ENCODE measurements at regions not wholly inside any gene's neighbourhood (a gene's known extent, or its start where the extent isn't known, plus 50 kb on each side); places are given as distances from the start of the nearest gene placed in this dataset.
"Not testable (repeated sequence)": the region's sequence is repeated elsewhere in the genome, so short reads cannot be mapped to it uniquely, and the experiment has no call there.

- DNase-seq: no peak
Measured at GRCh38 chrX:138856881-138857604, 145.5 kb upstream of the FGF13 start.

GRCh38 chrX:138853936-138854335, 142.4 kb upstream of the FGF13 start:
- DNase-seq: no peak

- DNase-seq: no peak
Measured at GRCh38 chrX:138849521-138849920, 138.0 kb upstream of the FGF13 start.

DNA sequence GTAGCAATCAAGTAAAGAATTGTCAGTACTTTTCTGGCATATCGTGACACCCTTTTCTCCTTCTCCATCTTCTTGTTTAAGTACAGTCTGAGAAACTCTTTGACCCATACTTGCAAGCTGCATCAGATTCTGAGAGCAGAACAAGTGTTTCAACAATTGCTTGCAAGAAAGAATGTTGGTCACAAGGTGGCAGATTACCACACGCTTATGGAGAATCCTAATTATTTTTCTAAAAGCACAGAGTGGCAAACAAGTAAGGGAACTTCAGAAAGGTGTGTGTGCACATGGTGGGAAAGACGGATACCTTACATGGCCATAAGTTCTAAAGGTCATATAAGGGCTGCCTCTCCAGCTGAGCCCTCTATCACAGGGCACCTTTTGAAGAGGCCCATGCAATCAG, 136.4 kb upstream of the FGF13 start:
- DNase-seq: no peak

- no peak for DNase-seq
Measured at GRCh38 chrX:138845786-138846185, 134.3 kb upstream of the FGF13 start.

GRCh38 chrX:138807400-138807799, 95.9 kb upstream of the FGF13 start:
- not testable (repeated sequence) for DNase-seq

DNA sequence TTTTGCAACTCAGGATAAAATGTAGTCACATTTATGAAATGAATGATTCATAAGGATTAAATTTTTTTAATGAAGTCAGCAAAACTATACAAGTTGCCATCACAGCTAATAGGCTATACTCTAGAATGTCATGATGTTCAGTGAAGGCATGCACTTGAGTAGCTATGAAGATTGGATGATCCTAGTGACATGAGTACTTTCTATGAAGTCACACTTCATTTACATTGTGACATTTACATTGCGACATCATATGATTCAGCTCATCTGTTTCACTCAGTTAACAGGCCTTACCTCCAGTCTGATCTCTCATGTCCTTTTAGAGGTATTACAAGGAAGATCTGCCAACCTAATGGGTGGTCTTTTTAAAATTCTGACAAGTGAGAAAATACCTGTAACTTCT, 82.7 kb upstream of the FGF13 start:
- no peak for DNase-seq

- no peak for DNase-seq
Measured at GRCh38 chrX:138791551-138791950, 80.0 kb upstream of the FGF13 start.

DNA sequence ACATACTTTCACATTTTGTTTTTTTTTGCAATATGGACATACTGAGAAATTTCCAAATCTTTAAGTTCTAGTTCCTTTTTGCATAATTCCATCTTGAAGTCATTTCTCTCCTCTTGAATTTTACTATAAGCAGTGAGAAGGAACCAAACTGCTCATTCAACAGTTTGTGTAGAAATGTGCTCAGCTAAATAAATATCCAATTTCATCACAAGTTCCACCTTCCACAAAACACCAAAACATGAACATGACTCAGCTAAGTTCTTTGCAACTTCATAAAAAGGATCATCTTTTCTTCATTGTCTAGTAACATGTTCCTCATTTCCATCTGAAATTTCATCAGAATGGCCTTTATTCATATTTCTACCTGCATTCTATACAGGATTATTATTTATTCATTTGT, 77.3 kb upstream of the FGF13 start:
- no peak for DNase-seq

- not testable (repeated sequence) for DNase-seq
Measured at GRCh38 chrX:138778576-138778909, 67.0 kb upstream of the FGF13 start.

- DNase-seq: not testable (repeated sequence)
Measured at GRCh38 chrX:138777908-138778575, 66.5 kb upstream of the FGF13 start.

- DNase-seq: no peak
Measured at GRCh38 chrX:138777230-138777629, 65.7 kb upstream of the FGF13 start.

DNA sequence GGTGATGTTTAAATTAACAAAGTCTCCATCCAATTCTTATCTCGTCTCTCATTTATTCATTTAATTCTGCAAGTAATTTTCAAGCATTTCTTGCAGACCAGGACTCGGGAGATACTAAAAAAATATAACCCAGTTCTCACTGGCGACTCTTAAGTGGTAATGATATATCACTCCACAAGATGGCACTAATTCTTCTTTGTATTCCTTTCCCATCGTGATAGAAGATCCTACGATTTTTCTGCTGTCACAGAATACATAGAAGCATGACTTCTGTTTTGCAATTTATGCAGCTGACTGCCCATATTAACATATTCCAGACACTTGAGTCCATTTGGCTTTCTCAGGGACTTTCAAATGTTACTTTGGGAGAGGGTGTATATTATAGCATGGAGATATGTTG, 64.0 kb upstream of the FGF13 start:
- no peak for DNase-seq

DNA sequence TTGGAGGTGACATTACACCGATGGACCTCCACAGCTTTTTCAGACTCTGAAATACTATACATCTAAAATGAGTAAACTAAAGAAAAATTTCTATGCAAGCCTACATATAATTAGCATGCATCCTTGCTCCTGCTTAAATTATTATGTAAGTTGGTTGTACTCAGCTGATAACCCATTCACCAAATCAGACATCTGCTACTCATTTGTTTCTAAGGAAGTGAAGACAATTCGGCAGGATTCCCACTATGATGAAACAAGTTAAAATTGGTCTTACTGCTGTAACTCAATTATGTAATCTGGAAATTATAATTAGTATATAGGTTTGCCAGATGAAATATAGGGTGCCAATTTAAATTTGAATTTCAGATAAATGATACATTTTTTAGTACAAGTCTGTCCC, 59.5 kb upstream of the FGF13 start:
- DNase-seq: no peak

DNA sequence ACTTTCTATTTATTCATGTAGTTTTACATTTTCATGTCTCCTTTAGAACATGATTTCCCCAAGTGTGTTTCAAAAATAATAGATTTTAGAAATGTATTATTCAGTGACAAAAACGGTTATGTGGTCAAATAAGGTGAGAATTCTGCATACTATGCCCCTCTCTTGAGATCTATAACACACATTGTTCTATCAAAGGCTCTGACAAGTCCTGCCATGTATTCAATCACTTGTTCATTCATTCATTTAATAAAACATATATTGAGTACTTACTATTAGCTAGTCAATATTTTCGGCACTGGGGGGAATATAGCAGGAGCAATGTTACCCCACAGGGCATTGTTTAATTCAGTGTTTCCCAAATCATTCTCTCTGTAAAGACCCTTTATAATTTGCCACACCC, 58.4 kb upstream of the FGF13 start:
- DNase-seq: no peak

GRCh38 chrX:138765051-138765450, 53.5 kb upstream of the FGF13 start:
- no peak for DNase-seq

- DNase-seq: no peak
Measured at GRCh38 chrX:138763761-138764160, 52.2 kb upstream of the FGF13 start.

- no peak for DNase-seq
Measured at GRCh38 chrX:138761380-138761779, 49.9 kb upstream of the FGF13 start.
